Transverse colon (tissue), 4 donors: ENCODE measurements at regions not wholly inside any gene's neighbourhood (a gene's known extent, or its start where the extent isn't known, plus 50 kb on each side); places are given as distances from the start of the nearest gene placed in this dataset.

Source experiments
- EP300 ChIP-seq: sonication (generic); formaldehyde crosslinking; IDR thresholded peaks from one replicate; pipeline ENCODE4 v1.6.1; 2017; ENCODE audit warnings: antibody characterized with exemption, low read depth
- POLR2A ChIP-seq: fragments of 450-650 bp; IDR thresholded peaks from one replicate; pipeline ENCODE4 v1.6.1; 2016; ENCODE audit warnings: antibody characterized with exemption, mild to moderate bottlenecking, moderate library complexity
- POLR2AphosphoS5 ChIP-seq, 3 donors: sonication (generic); formaldehyde crosslinking; IDR thresholded peaks; one replicate each; pipeline ENCODE4 v1.6.1; 2016; ENCODE audit warnings: antibody characterized with exemption in 3 of 3
- TF ChIP-seq, protein P1 (sequence below), 5 experiments: fragments of 200-600 bp in 3 of 5; fragments of 450-650 bp in 2 of 5; sonication (generic) in 3 of 5; IDR thresholded peaks; 1 replicate in 2 of 5; 2 replicates in 3 of 5; pipeline ENCODE4 v1.5.1; 2016 to 2017; ENCODE audit warnings: antibody characterized with exemption in 5 of 5, inconsistent platforms in 3 of 5, mild to moderate bottlenecking in 2 of 5, moderate library complexity in 1 of 5

DNA sequence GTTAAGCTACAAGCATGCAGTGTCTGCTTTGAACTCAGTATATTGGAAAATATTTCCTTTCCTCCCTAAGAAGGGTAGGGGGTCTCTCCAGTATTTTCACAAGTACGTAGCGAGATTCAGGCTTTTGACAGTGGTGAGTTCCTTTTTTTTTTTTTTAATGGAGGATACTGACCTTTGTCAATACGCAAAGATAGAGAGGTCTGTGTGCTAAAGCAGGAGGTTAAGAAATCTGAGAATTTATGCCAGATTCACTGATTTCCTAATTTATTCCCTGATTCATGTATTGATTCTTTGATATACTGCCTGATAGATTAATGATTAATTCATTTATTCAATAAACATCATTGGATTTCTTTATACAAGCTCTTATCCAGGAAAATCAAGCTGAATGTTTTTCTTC lies 106.7 kb upstream of the CADM1 start:
- TF ChIP-seq, protein P1, sequence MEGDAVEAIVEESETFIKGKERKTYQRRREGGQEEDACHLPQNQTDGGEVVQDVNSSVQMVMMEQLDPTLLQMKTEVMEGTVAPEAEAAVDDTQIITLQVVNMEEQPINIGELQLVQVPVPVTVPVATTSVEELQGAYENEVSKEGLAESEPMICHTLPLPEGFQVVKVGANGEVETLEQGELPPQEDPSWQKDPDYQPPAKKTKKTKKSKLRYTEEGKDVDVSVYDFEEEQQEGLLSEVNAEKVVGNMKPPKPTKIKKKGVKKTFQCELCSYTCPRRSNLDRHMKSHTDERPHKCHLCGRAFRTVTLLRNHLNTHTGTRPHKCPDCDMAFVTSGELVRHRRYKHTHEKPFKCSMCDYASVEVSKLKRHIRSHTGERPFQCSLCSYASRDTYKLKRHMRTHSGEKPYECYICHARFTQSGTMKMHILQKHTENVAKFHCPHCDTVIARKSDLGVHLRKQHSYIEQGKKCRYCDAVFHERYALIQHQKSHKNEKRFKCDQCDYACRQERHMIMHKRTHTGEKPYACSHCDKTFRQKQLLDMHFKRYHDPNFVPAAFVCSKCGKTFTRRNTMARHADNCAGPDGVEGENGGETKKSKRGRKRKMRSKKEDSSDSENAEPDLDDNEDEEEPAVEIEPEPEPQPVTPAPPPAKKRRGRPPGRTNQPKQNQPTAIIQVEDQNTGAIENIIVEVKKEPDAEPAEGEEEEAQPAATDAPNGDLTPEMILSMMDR (IDR thresholded peaks at IDR 0.05) = no peak
- no peak for TF ChIP-seq POLR2AphosphoS5 (IDR thresholded peaks at IDR 0.05)
- TF ChIP-seq POLR2A = no peak
- no peak for TF ChIP-seq EP300
